Right atrium auricular region (tissue), 2 donors: ENCODE measurements at regions not wholly inside any gene's neighbourhood (a gene's known extent, or its start where the extent isn't known, plus 50 kb on each side); places are given as distances from the start of the nearest gene placed in this dataset.

Source experiments
- DNase-seq: peaks from one replicate; pipeline ENCODE4 v3.0.0-alpha.2; 2019; ENCODE audit warnings: low spot score
- H3K27ac ChIP-seq, 2 donors: fragments of 200-600 bp; sonication (generic); 1 replicate in 1 of 2; 2 replicates in 1 of 2; pipeline ENCODE4 v1.5.1; 2016 to 2019
- H3K27me3 ChIP-seq, 2 donors: fragments of 200-600 bp; sonication (generic); one replicate each; pipeline versions ENCODE4 v1.5.1 to v1.6.0; 2017 to 2019
- H3K36me3 ChIP-seq: fragments of 200-600 bp; sonication (generic); one replicate; pipeline ENCODE4 v1.5.1; 2016
- H3K4me1 ChIP-seq, 2 donors: fragments of 200-600 bp; sonication (generic); one replicate each; pipeline versions ENCODE4 v1.5.1 to v1.6.0; 2017 to 2019
- H3K4me3 ChIP-seq, 2 donors: fragments of 200-600 bp; sonication (generic); 1 replicate in 1 of 2; 2 replicates in 1 of 2; pipeline ENCODE4 v1.5.1; 2017 to 2019; ENCODE audit warnings: mild to moderate bottlenecking in 1 of 2, moderate library complexity in 1 of 2
- H3K9me3 ChIP-seq, 2 donors: fragments of 200-600 bp; sonication (generic); one replicate each; pipeline ENCODE4 v1.5.1; 2019
- TF ChIP-seq, protein P1 (sequence below), 2 donors: fragments of 200-600 bp; sonication (generic); IDR thresholded peaks; one replicate each; pipeline ENCODE4 v1.5.1; 2019; ENCODE audit warnings: antibody characterized with exemption in 2 of 2

DNA sequence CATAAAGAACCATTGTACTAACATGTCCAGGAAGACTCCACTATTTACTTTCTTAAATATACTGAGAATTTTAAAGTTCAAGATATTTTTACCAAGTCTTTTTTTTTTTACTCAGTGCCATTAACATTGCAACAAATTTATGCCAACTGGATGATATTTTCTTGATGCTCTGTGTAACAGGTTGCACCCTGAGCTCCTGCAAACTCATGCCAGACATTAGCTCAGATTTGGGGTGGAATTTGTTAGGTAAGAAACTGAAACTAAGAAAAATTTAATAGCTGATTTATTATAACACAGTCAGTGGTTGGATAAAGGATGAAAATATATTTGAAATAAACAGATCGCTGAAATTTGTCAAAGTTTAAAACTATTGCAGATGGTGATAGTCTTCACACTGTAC, 228.6 kb upstream of the SPHKAP start:
- Histone ChIP-seq H3K4me3 (no peak overlapping the region), H3K36me3 (no peaks in the 10 kb centered on the region), H3K27ac (no peak overlapping the region), H3K4me1 (no peaks in the 10 kb centered on the region), H3K27me3 (no peaks in the 10 kb centered on the region), H3K9me3 (no peaks in the 10 kb centered on the region)
- TF ChIP-seq, protein P1, sequence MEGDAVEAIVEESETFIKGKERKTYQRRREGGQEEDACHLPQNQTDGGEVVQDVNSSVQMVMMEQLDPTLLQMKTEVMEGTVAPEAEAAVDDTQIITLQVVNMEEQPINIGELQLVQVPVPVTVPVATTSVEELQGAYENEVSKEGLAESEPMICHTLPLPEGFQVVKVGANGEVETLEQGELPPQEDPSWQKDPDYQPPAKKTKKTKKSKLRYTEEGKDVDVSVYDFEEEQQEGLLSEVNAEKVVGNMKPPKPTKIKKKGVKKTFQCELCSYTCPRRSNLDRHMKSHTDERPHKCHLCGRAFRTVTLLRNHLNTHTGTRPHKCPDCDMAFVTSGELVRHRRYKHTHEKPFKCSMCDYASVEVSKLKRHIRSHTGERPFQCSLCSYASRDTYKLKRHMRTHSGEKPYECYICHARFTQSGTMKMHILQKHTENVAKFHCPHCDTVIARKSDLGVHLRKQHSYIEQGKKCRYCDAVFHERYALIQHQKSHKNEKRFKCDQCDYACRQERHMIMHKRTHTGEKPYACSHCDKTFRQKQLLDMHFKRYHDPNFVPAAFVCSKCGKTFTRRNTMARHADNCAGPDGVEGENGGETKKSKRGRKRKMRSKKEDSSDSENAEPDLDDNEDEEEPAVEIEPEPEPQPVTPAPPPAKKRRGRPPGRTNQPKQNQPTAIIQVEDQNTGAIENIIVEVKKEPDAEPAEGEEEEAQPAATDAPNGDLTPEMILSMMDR (IDR thresholded peaks at IDR 0.05), result no peak
- DNase-seq, result no peak

DNA sequence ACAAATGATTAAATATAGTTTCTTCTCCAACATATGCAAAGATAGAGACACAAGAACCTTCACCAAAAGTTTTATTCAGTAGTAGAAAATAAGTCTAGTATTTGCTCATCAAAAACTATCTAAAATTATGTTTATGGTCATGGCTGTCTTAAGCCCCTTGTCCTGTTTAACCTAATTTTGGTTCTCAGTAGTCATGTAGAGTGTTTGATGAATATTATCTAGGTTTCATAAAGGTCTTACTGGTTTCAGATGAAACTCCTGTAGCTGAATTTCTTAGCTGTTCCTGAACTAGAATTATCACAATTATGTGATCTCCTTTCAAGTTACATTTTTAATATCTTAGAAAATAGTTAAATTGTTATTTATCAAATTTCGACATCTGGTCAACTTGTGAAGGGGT, 228.0 kb upstream of the SPHKAP start:
- Histone ChIP-seq H3K4me1 (no peaks in the 10 kb centered on the region), H3K4me3 (no peak overlapping the region), H3K36me3 (no peaks in the 10 kb centered on the region), H3K9me3 (no peaks in the 10 kb centered on the region), H3K27ac (no peak overlapping the region), H3K27me3 (no peaks in the 10 kb centered on the region)
- TF ChIP-seq, protein P1 (IDR thresholded peaks at IDR 0.05), result no peak
- DNase-seq, result no peak

- Histone ChIP-seq H3K27me3 (no peaks in the 10 kb centered on the region), H3K4me3 (no peak overlapping the region), H3K36me3 (no peaks in the 10 kb centered on the region), H3K4me1 (no peaks in the 10 kb centered on the region), H3K27ac (no peak overlapping the region), H3K9me3 (no peaks in the 10 kb centered on the region)
- no peak for DNase-seq
- TF ChIP-seq, protein P1 (IDR thresholded peaks at IDR 0.05), result no peak
Measured at GRCh38 chr2:228408529-228409227, 227.2 kb upstream of the SPHKAP start.

GRCh38 chr2:228407821-228408220, 226.3 kb upstream of the SPHKAP start:
- Histone ChIP-seq H3K27ac (no peak overlapping the region), H3K27me3 (no peaks in the 10 kb centered on the region), H3K36me3 (no peaks in the 10 kb centered on the region), H3K4me1 (no peaks in the 10 kb centered on the region), H3K9me3 (no peaks in the 10 kb centered on the region), H3K4me3 (no peak overlapping the region)
- TF ChIP-seq, protein P1 (IDR thresholded peaks at IDR 0.05), result no peak
- no peak for DNase-seq

DNA sequence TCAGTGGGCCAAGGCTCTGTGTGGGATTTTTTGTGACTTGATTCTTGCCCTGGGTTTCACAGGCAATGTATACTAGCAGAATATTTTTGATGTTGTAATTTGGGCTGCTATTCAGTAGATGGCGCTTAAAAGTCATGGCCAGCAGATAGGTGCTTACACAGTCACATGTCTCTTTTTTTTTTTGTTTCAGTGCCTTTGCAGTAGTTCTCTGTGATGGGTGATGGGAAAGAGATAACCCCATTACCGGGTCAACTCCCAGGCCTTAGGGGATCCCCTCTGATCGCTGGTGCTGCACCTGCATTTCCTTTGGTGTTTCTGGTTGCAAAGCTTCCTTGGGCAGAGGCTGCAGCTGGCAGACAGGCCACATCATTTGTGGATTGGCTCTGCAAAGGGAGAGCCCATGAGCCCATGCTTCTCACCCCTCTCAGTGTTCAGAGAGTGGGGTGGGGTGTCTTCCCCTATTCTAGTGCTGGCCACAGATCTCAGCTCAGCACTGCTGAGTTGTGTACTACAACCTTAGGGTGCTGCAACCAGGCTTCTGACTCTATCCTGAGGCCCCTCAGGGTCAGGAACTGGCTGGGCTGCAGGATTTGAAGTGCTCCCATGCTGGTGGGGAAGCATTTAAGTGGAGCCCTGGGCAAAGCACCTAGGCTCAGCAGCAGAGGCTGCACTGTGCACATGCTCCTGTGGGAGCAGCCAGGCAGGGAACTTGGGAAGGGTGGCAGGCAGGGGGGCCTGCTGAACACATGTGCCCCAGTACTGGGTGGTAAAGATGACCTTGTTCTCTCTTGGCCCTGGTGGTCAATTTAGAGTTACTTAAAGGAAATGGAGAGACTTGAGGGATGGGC, 219.8 kb upstream of the SPHKAP start:
- Histone ChIP-seq H3K4me3 (no peak overlapping the region), H3K36me3 (no peaks in the 10 kb centered on the region), H3K27ac (no peak overlapping the region), H3K9me3 (peaks cover 0 to 12% of the 10 kb centered on the region in 2 donors), H3K27me3 (no peaks in the 10 kb centered on the region), H3K4me1 (no peaks in the 10 kb centered on the region)
- DNase-seq, result no peak
- TF ChIP-seq, protein P1 (IDR thresholded peaks at IDR 0.05), result no peak
